Hypothalamus (tissue), 51 donors: ENCODE measurements at regions not wholly inside any gene's neighbourhood (a gene's known extent, or its start where the extent isn't known, plus 50 kb on each side); places are given as distances from the start of the nearest gene placed in this dataset.
A peak's percentile ranks its signal among the peaks of the same experiment; 100 is the strongest.

Experiments used
- DNase-seq, 51 donors: peaks; one replicate each; lab custom pipeline; 2025; lab: John Stamatoyannopoulos, UW

GRCh38 chrX:58051346-58051745 is 141.1 kb upstream of the ZXDA start:
- DNase-seq, result no peak

DNA sequence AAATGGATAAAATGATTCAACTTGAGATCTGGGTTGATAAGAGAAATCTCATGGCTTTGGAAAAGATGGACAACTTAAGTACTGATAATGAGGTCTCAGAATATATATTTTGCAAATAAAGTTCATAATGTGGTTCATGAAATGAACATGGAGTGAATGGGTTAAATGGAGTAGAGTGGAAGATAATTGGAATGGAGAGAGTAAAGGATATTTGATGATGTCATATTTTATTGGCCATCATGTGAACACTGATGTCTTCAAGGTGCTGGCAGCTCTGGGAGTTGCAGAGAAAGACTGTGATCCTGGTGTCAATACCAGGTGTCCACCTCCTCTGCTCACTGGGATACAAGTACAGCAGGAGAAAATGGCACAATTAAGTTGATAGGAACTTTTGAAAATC is 133.9 kb upstream of the ZXDA start:
- DNase-seq, result no peak

DNA sequence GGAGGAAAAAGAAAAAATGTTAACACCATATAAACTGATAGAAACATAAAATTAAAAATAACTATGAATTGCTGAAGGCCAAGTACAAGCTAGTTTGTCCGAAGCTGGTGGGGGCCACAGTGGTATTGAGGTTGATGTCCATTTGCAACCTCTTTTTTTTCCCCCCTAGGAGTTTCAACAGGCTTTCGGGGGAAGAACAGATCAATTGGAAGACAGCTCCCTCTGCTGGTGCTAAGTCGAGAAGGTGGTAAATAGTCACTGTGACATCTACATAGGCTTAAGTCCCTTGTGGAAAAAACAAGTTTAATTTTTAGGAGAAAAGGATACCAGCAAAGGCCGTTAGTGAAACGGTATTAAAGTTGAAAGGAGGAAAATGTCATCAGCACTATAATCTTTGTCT is 115.7 kb upstream of the ZXDA start:
- DNase-seq, result peak in 12 of 51 donors; percentile 0 to 18 (median 3)

- no peak for DNase-seq
These were observed 75.7 kb upstream of the ZXDA start for GRCh38 chrX:57985951-57986350.

- no peak for DNase-seq
These were observed 74.4 kb upstream of the ZXDA start for GRCh38 chrX:57984620-57985019.

DNA sequence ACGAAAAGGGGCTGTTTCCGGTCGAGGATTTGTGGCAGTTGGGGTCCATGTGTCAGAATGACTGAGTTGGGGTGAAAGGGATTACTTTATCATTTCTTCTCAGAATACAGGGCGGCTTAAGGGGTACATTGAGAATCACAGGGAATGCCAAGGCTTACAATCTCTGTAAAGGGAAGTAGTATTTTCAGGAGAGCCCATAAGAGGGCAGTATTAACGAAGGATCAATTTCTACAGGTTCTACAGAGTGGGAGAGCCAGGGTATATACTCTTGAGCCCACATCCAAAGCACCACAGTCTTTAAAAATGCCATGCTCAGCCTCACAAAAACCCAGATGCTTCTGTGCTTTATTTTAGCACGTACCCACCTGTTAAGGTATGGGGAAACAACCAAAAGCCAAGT is 67.7 kb upstream of the ZXDA start:
- DNase-seq, result no peak

- no peak for DNase-seq
These were observed 54.7 kb upstream of the ZXDA start for GRCh38 chrX:57964975-57965374.
